ENCODE measurements at regions not wholly inside any gene's neighbourhood (a gene's known extent, or its start where the extent isn't known, plus 50 kb on each side); places are given as distances from the start of the nearest gene placed in this dataset.

- H3K27ac Mint-ChIP-seq: no peak overlapping the region
- no peaks in the 10 kb centered on the region for H3K27me3 Mint-ChIP-seq
- no peak for TF ChIP-seq CTCF (conservative IDR thresholded peaks at IDR 0.05)
- peaks cover 8% of the 10 kb centered on the region for H3K4me1 Mint-ChIP-seq (ENCODE audit: unreplicated experiment)
- H3K36me3 Mint-ChIP-seq: no peaks in the 10 kb centered on the region
- H3K4me3 Mint-ChIP-seq: no peak overlapping the region
- H3K9me3 Mint-ChIP-seq: peaks cover 4% of the 10 kb centered on the region
- no peak for DNase-seq (ENCODE audit: extremely low spot score, unreplicated experiment)
These were observed 184.1 kb upstream of the LRRC3B start for GRCh38 chr3:26438325-26438940.

GRCh38 chr3:26438981-26439884, 183.3 kb upstream of the LRRC3B start:
- TF ChIP-seq CTCF (conservative IDR thresholded peaks at IDR 0.05): no peak
- DNase-seq (ENCODE audit: extremely low spot score, unreplicated experiment): no peak
- no peak overlapping the region for H3K4me3 Mint-ChIP-seq
- no peaks in the 10 kb centered on the region for H3K27me3 Mint-ChIP-seq
- H3K27ac Mint-ChIP-seq: no peak overlapping the region
- H3K4me1 Mint-ChIP-seq (ENCODE audit: unreplicated experiment): peaks cover 8% of the 10 kb centered on the region
- H3K9me3 Mint-ChIP-seq: peaks cover 4% of the 10 kb centered on the region
- no peaks in the 10 kb centered on the region for H3K36me3 Mint-ChIP-seq

- H3K9me3 Mint-ChIP-seq: no peaks in the 10 kb centered on the region
- H3K27me3 Mint-ChIP-seq: no peaks in the 10 kb centered on the region
- no peaks in the 10 kb centered on the region for H3K36me3 Mint-ChIP-seq
- H3K4me3 Mint-ChIP-seq: no peak overlapping the region
- no peak for DNase-seq (ENCODE audit: extremely low spot score, unreplicated experiment)
- H3K27ac Mint-ChIP-seq: no peak overlapping the region
- TF ChIP-seq CTCF (conservative IDR thresholded peaks at IDR 0.05): no peak
- H3K4me1 Mint-ChIP-seq (ENCODE audit: unreplicated experiment): peaks cover 4% of the 10 kb centered on the region
These were observed 172.6 kb upstream of the LRRC3B start for GRCh38 chr3:26449996-26450395.

- H3K36me3 Mint-ChIP-seq: no peaks in the 10 kb centered on the region
These were observed 170.2 kb upstream of the LRRC3B start for GRCh38 chr3:26452363-26452762.

GRCh38 chr3:26460985-26461384, 161.6 kb upstream of the LRRC3B start:
- H3K36me3 Mint-ChIP-seq: no peaks in the 10 kb centered on the region
- H3K27me3 Mint-ChIP-seq: no peaks in the 10 kb centered on the region
- no peak for TF ChIP-seq CTCF (conservative IDR thresholded peaks at IDR 0.05)
- no peak overlapping the region for H3K4me3 Mint-ChIP-seq
- H3K4me1 Mint-ChIP-seq (ENCODE audit: unreplicated experiment): no peaks in the 10 kb centered on the region
- no peak overlapping the region for H3K27ac Mint-ChIP-seq
- no peak for DNase-seq (ENCODE audit: extremely low spot score, unreplicated experiment)
- peaks cover 7% of the 10 kb centered on the region for H3K9me3 Mint-ChIP-seq

More at GRCh38 chr3:26452363-26452762, 170.2 kb upstream of the LRRC3B start:
- no peaks in the 10 kb centered on the region for H3K27me3 Mint-ChIP-seq
- no peak overlapping the region for H3K27ac Mint-ChIP-seq
- DNase-seq (ENCODE audit: extremely low spot score, unreplicated experiment): no peak
- H3K4me1 Mint-ChIP-seq (ENCODE audit: unreplicated experiment): peaks cover 4% of the 10 kb centered on the region
- TF ChIP-seq CTCF (conservative IDR thresholded peaks at IDR 0.05): no peak
- no peak overlapping the region for H3K4me3 Mint-ChIP-seq
- no peaks in the 10 kb centered on the region for H3K9me3 Mint-ChIP-seq

All from type B pancreatic cell (in vitro differentiated cells).